H9 (cell line): ENCODE measurements at regions not wholly inside any gene's neighbourhood (a gene's known extent, or its start where the extent isn't known, plus 50 kb on each side); places are given as distances from the start of the nearest gene placed in this dataset.

Experiments used
- DNase-seq: peaks from one replicate; pipeline ENCODE4 v3.0.0-alpha.2; 2017
- H2AFZ ChIP-seq: one replicate; pipeline ENCODE4 v1.6.1; 2013; ENCODE audit warnings: mild to moderate bottlenecking, low read length, control low read depth, moderate library complexity
- H2AK5ac ChIP-seq: 2 replicates; pipeline ENCODE4 v1.6.1; 2013; ENCODE audit warnings: low read length, control low read depth, mixed read lengths; ENCODE audit not compliant: insufficient read length
- H2BK120ac ChIP-seq: one replicate; pipeline ENCODE4 v1.6.1; 2013; ENCODE audit warnings: low read depth, mild to moderate bottlenecking, low read length, control low read depth, inconsistent platforms; ENCODE audit not compliant: poor library complexity, severe bottlenecking
- H2BK12ac ChIP-seq: 2 replicates; pipeline ENCODE4 v1.6.1; 2013; ENCODE audit warnings: low read length, control low read depth, mixed read lengths, low read depth; ENCODE audit not compliant: insufficient read length
- H2BK15ac ChIP-seq: 2 replicates; pipeline ENCODE4 v1.6.1; 2013; ENCODE audit warnings: low read depth, low read length, control low read depth
- H2BK20ac ChIP-seq: one replicate; pipeline ENCODE4 v1.6.1; 2013; ENCODE audit warnings: low read depth, mild to moderate bottlenecking, low read length, control low read depth, inconsistent platforms; ENCODE audit not compliant: poor library complexity, severe bottlenecking
- H2BK5ac ChIP-seq: 2 replicates; pipeline ENCODE4 v1.6.1; 2013; ENCODE audit warnings: low read length, control low read depth, mixed read lengths; ENCODE audit not compliant: insufficient read length
- H3K14ac ChIP-seq: 2 replicates; pipeline ENCODE4 v1.6.1; 2013; ENCODE audit warnings: low read length, control low read depth; ENCODE audit not compliant: insufficient read depth
- H3K18ac ChIP-seq: 2 replicates; pipeline ENCODE4 v1.6.1; 2013; ENCODE audit warnings: low read depth, mild to moderate bottlenecking, mixed read lengths, low read length, control low read depth; ENCODE audit not compliant: insufficient read length
- H3K23ac ChIP-seq: 2 replicates; pipeline ENCODE4 v1.6.1; 2013; ENCODE audit warnings: low read length, control low read depth, mixed read lengths, low read depth; ENCODE audit not compliant: insufficient read length
- H3K23me2 ChIP-seq: 2 replicates; pipeline ENCODE4 v1.6.1; 2013; ENCODE audit warnings: low read depth, mild to moderate bottlenecking, mixed read lengths, low read length, control low read depth; ENCODE audit not compliant: insufficient read length, poor library complexity, severe bottlenecking
- H3K27ac ChIP-seq: 2 replicates; pipeline ENCODE4 v1.5.1; 2013; ENCODE audit warnings: low read length, control low read depth, mixed read lengths, low read depth; ENCODE audit not compliant: insufficient read length
- H3K27me3 ChIP-seq: 2 replicates; pipeline ENCODE4 v1.6.1; 2013; ENCODE audit warnings: low read length, control low read depth, inconsistent platforms; ENCODE audit not compliant: insufficient read depth
- H3K4ac ChIP-seq: 2 replicates; pipeline ENCODE4 v1.6.1; 2013; ENCODE audit warnings: low read depth, mild to moderate bottlenecking, control low read depth, inconsistent platforms, low read length, moderate library complexity
- H3K4me1 ChIP-seq: 2 replicates; pipeline ENCODE4 v1.6.1; 2013; ENCODE audit warnings: low read length, control low read depth, inconsistent platforms; ENCODE audit not compliant: insufficient read depth
- H3K4me2 ChIP-seq: 2 replicates; pipeline ENCODE4 v1.6.1; 2013; ENCODE audit warnings: low read length, control low read depth, mixed read lengths; ENCODE audit not compliant: insufficient read length, insufficient read depth
- H3K56ac ChIP-seq: 2 replicates; pipeline ENCODE4 v1.6.1; 2013; ENCODE audit warnings: low read depth, mild to moderate bottlenecking, mixed read lengths, low read length, control low read depth; ENCODE audit not compliant: insufficient read length
- H3K79me1 ChIP-seq: 2 replicates; pipeline ENCODE4 v1.6.1; 2013; ENCODE audit warnings: low read depth, mild to moderate bottlenecking, moderate library complexity, low read length, control low read depth, inconsistent platforms; ENCODE audit not compliant: insufficient read depth, poor library complexity, severe bottlenecking
- H3K79me2 ChIP-seq: 2 replicates; pipeline ENCODE4 v1.6.1; 2013; ENCODE audit warnings: low read length, control low read depth, inconsistent platforms; ENCODE audit not compliant: insufficient read depth
- H3K9ac ChIP-seq: 2 replicates; pipeline ENCODE4 v1.6.1; 2013; ENCODE audit warnings: low read length, control low read depth, mixed read lengths; ENCODE audit not compliant: insufficient read length; ENCODE audit errors: extremely low read depth
- H3K9me3 ChIP-seq: one replicate; pipeline ENCODE4 v1.6.1; 2013; ENCODE audit warnings: low read depth, low read length, inconsistent platforms; ENCODE audit not compliant: control insufficient read depth
- H3T11ph ChIP-seq: one replicate; pipeline ENCODE4 v1.6.1; 2013; ENCODE audit warnings: mild to moderate bottlenecking, low read length, control low read depth, inconsistent platforms
- H4K20me1 ChIP-seq: one replicate; pipeline ENCODE4 v1.6.1; 2013; ENCODE audit not compliant: control insufficient read depth, insufficient read length, insufficient read depth
- H4K5ac ChIP-seq: 2 replicates; pipeline ENCODE4 v1.6.1; 2013; ENCODE audit warnings: low read depth, mild to moderate bottlenecking, mixed read lengths, low read length, control low read depth; ENCODE audit not compliant: insufficient read length
- H4K8ac ChIP-seq: replicated peaks from 2 replicates; pipeline ENCODE4 v1.6.1; 2013; ENCODE audit warnings: low read length, control low read depth, mixed read lengths, low read depth; ENCODE audit not compliant: insufficient read length
- H4K91ac ChIP-seq: 2 replicates; pipeline ENCODE4 v1.6.1; 2013; ENCODE audit warnings: low read depth, mild to moderate bottlenecking, moderate library complexity, mixed read lengths, low read length, control low read depth; ENCODE audit not compliant: insufficient read length
- H3K27ac Mint-ChIP-seq, 3 experiments: 2 replicates in 2 of 3; 3 replicates in 1 of 3; pipeline ENCODE4 v1.8.0; 2020 to 2021; ENCODE audit warnings: mixed read lengths in 3 of 3, mild to moderate bottlenecking in 1 of 3, moderate library complexity in 1 of 3
- H3K27me3 Mint-ChIP-seq: 2 replicates; pipeline ENCODE4 v1.8.0; 2021; ENCODE audit warnings: low read depth, mild to moderate bottlenecking, moderate library complexity, mixed read lengths
- H3K36me3 Mint-ChIP-seq, 3 experiments: 2 replicates in 2 of 3; 3 replicates in 1 of 3; pipeline ENCODE4 v1.8.0; 2020 to 2021; ENCODE audit warnings: low read depth in 3 of 3, mixed read lengths in 3 of 3; ENCODE audit not compliant: insufficient read depth in 1 of 3
- H3K4me1 Mint-ChIP-seq, 2 experiments: 2 replicates each; pipeline ENCODE4 v1.8.0; 2020; ENCODE audit warnings: mixed read lengths in 2 of 2
- H3K4me3 Mint-ChIP-seq, 2 experiments: 2 replicates in 1 of 2; 3 replicates in 1 of 2; pipeline ENCODE4 v1.8.0; 2020 to 2021; ENCODE audit warnings: mild to moderate bottlenecking in 2 of 2, mixed read lengths in 2 of 2, moderate library complexity in 1 of 2
- H3K9me3 Mint-ChIP-seq, 2 experiments: 2 replicates in 1 of 2; 3 replicates in 1 of 2; pipeline ENCODE4 v1.8.0; 2020; ENCODE audit warnings: mild to moderate bottlenecking in 2 of 2, mixed read lengths in 2 of 2, moderate library complexity in 1 of 2
- CTCF ChIP-seq: fragments of 200-600 bp; sonication (generic); conservative IDR thresholded peaks from 3 replicates; pipeline ENCODE4 v1.8.0; 2021; ENCODE audit warnings: antibody characterized with exemption, mild to moderate bottlenecking
- whole genome bisulfite sequencing: extraction: QIAGEN DNeasy Blood & Tissue Kit; methylation state at CpG from one replicate; pipeline ENCODE4 v1.1.7; 2013; ENCODE audit warnings: missing lambda C conversion rate, low lambda C conversion rate, mixed read lengths; ENCODE audit not compliant: insufficient read length; ENCODE audit errors: extremely low coverage; 5-methylcytosine and 5-hydroxymethylcytosine counted together

DNA sequence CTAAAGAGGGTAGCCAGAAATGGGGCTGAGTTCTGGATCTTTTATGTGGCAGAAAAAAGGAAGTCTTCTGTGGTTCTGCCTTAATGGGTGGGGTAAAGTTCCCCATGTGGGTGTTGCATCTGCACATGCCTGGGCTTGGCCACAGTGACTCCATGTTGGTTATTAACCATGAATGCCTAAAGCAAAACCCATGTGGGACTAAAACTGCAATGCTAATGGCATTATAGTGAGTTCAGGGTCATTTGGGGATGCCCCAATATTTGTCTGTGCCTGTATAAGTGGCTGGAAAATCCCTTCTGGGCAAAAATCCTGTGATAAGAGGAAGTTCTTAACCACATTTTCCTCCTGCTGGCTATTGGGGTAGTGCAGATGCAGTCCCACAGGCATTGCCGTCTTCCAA is 857.4 kb downstream of the FAT4 start:
- H3K23me2 ChIP-seq = no peaks in the 10 kb centered on the region
- H2BK5ac ChIP-seq = no peak overlapping the region
- no peaks in the 10 kb centered on the region for H4K20me1 ChIP-seq
- no peaks in the 10 kb centered on the region for H3K4me1 Mint-ChIP-seq
- H3K27me3 Mint-ChIP-seq = no peaks in the 10 kb centered on the region
- no peak overlapping the region for H4K91ac ChIP-seq
- no peaks in the 10 kb centered on the region for H3K79me1 ChIP-seq
- H4K5ac ChIP-seq = no peak overlapping the region
- H3K4me1 ChIP-seq = no peaks in the 10 kb centered on the region
- H3K4ac ChIP-seq = no peak overlapping the region
- H3K4me2 ChIP-seq = no peak overlapping the region
- H3K9ac ChIP-seq = no peak overlapping the region
- TF ChIP-seq CTCF = no peak
- no peak overlapping the region for H3K27ac Mint-ChIP-seq
- H3K36me3 Mint-ChIP-seq = no peaks in the 10 kb centered on the region; a peak in 2 of 7 replicates
- H3K9me3 Mint-ChIP-seq = 0 out of 5 replicates have a peak, but pooled peaks cover 0 to 2% of the 10 kb centered on the region in 2 experiments
- no peak for DNase-seq
- no peak overlapping the region for H3K56ac ChIP-seq
- WGBS = no CpG with 5 or more reads among the region's 1 CpG
- H3K27ac ChIP-seq = no peak overlapping the region
- H2BK20ac ChIP-seq = no peak overlapping the region
- no peaks in the 10 kb centered on the region for H3K9me3 ChIP-seq
- no peaks in the 10 kb centered on the region for H3K79me2 ChIP-seq
- H2BK12ac ChIP-seq = no peak overlapping the region
- H3K23ac ChIP-seq = no peak overlapping the region
- H2BK15ac ChIP-seq = no peak overlapping the region
- no peaks in the 10 kb centered on the region for H3K27me3 ChIP-seq
- no peak overlapping the region for H3K4me3 Mint-ChIP-seq
- H3K18ac ChIP-seq = no peak overlapping the region
- H2AFZ ChIP-seq = no peak overlapping the region
- no peak overlapping the region for H3T11ph ChIP-seq
- no peak overlapping the region for H4K8ac ChIP-seq
- H3K14ac ChIP-seq = no peak overlapping the region
- H2AK5ac ChIP-seq = no peak overlapping the region
- no peak overlapping the region for H2BK120ac ChIP-seq
